ENCODE measurements at regions not wholly inside any gene's neighbourhood (a gene's known extent, or its start where the extent isn't known, plus 50 kb on each side); places are given as distances from the start of the nearest gene placed in this dataset.
"Not testable (repeated sequence)": the region's sequence is repeated elsewhere in the genome, so short reads cannot be mapped to it uniquely, and the experiment has no call there.

DNA sequence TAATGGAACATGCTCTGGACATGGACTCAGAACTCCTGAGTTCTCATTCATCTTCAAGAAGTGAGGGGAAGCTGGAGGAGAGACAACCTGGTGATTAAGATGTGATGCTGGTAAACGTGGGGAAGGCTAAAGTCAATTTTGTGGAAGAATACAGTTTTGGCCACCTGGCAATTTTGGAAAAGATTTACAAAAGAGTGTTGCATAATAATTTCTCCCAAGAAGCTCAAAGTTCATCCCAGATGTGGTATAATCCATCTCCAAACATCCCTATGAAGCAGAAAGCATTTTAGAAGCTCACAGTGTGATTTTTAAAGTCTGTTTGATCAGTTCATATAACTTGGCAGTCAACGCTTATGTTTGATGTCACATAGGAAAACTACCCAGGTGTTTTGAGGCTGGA, 208.7 kb downstream of the LMX1A start:
- DNase-seq: no peak

DNA sequence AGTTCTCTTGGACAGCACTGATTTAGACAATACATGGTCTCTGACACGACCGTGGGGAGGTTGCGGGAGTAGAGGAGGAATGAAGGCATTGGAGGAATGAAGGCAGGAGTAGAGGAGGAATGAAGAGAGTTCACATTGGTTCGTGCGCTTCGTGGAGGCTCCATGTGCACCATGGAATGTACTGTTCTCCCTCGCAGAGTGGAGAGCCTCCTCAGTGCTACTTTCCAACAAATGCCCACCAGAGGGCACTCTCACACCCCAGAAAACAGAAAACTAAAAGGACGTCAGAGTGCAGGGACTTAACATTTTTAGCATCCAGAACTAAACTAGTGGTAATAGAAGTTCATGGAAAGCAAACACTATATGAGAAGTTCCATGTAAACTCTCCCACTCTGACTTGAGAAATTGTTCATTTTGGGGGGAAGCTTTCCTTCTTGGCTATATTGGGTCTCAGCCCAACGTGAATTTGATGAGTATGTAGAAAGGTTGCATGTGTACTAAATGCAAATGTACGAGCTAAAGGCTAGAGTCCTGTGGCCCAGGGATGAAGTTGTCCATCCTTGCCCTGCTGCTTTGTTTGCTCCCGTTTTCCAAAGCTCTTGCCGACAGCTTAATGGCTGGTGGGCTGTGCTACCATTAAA, 211.6 kb downstream of the LMX1A start:
- peak; percentile 25 for DNase-seq

DNA sequence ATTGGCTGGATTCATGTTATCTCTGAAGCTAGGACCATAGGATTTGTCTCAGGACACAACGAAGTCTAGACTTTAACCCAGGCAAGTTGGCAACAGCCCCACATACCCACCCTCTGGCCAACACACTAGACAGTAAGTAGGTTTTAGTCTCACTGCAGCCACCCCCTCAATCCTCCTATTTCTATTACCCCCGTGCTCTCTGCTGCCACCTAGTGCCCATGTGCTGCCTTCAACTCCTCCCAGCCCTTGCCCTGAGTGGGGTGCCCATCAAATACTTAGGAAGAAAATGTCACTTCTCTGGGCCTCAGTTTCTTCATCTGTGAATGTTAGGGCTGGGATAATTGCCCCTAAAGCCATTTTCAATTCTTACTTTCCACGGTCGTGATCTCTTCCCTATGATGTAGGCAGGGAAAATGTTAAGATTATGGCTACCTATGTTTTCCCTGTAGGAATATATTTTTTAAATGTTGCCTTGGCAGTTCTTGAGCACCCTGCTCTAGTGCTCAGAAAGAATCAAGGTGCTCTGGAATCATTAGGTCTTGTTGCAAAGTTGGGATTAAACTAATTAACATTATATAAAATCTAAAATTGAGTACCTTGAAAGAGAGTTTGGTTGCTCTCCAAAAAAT, 213.0 kb downstream of the LMX1A start:
- DNase-seq: peak; percentile 3

DNA sequence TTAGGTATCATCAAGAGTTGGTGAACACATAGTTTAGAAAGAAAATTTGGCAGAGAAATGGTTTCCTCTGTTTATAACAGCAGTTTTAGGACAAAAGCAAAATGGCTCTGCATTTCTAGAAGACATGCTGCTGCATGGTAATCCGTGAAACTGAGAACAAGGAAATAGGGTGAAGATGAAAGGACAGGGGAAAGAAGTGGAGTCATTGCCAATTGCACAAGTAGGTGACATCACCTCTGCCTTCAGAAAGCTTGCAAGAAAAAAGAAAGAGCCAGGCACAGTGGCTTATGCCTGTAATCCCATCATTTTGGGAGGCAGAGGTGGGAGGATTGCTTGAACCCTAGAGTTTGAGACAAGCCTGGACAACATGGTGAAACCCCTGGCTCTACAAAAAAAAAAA, 217.6 kb downstream of the LMX1A start:
- DNase-seq: no peak

DNA sequence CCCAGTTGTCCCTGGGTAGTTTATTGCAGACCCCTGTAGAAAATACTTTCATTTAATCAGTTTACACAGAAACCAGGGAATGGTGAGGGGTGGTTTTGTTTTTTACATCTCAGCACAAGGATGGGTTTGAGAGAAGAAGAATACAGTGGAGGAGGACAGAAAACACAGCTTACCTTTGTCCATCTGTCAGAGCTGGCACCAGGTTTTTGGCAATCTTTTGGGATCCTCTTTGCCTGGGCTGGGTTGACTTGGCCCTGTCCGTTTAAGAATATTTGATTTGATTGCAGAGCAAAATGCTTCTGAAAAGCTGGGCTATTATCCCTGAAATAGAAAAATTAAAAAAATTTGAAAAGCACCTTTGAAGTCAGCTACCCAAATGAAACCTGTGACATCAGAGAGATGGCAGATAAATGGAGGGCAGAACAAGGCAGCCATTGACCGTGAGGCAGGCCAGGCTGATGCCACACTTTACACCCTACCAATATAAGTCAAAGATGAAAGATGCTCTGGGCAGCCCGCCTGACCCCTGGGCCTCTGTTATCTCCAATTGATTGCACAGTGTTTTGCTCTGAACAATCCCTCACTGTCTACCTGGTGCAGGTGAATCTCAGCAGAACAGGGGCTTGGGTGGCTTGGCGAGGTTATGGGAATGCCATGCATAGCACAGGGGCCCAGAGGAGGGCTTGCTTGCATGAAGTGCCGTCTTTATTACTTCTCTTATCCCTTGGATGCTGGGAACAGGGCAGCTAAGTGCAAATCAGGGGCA, 218.8 kb downstream of the LMX1A start:
- DNase-seq: no peak

DNA sequence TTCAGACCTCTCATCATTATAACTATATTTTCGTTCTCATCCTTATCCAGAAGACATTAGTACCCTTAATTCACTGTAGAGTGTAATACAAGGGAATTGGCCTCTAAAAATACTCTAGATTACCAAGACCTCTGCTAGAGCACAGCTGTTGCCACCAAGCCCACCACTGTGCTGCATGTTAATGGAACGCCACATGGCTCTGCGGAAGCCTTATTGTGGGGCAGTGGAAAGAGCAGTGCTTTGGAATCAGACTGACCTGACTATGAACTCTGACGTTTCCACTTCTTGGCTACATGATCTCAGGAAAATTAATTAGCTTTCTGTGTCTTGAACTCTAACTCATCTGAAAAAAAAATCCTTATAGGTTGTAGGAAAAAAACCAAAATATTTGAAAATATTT, 222.1 kb downstream of the LMX1A start:
- no peak for DNase-seq

DNA sequence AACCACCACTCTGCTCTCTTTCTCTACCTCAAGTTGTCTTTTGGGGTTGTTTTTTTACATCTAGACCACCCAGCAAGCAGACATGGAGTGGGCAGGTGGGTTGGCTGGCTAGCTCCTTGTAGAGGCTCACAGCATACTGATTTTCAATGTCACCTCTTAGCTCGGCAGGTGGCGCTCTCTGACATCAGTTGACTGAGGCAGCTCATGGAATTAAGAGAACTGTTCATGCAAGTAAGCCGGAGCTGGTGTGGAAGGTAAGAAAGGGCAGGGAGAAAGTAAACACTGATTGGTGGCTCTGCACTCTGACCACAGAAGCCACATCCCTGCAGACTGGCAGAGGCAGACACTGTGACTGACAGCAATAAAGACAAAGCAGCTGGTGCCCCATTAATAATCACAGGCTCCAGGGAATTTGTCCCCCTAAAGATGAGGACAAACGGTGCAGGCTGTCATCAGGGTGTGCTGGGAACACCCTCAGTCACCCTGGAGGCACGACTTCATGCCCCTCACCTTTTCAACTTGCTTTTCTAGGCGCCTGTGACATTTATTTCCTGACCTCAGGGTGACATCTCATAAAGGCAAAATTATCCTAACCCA, 226.8 kb downstream of the LMX1A start:
- no peak for DNase-seq

DNA sequence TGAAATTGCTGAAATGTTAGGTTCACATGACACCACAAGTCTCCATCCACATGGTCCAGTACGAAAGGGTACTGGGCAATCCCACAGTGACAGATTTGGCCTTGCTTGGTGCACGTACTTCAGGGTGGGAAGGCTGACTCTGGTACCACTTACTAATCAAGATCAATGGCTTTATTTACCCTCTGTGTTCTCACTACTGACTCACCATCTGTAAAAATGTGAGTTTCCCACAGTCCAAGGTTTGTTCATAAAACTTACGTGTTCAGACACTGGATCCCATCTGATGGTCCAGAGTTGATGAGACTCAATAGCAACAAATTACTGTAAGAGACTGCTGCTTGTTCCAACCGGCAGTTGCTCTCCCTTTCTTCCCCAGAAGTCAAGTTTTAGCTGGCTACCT, 231.7 kb downstream of the LMX1A start:
- no peak for DNase-seq

DNA sequence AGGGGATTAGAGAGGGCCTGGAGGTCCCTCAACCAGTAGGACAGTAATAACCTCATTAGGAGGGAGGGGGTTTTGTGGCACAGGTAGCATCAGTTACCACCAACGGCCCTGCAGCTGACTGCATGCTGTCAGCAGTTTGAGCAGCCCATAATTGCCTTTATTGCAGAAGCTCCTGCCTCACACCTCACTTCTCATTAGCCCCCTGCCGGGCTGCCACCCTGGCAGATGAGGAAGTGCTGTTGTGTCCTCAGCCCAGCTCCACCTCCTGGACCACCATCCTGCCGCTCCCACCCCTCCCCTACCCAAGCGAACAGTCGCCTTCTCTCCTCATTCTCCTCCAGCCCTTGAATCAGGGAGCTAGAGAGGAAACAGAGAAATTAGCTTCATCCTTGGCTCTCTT, 237.4 kb downstream of the LMX1A start:
- DNase-seq: no peak

DNA sequence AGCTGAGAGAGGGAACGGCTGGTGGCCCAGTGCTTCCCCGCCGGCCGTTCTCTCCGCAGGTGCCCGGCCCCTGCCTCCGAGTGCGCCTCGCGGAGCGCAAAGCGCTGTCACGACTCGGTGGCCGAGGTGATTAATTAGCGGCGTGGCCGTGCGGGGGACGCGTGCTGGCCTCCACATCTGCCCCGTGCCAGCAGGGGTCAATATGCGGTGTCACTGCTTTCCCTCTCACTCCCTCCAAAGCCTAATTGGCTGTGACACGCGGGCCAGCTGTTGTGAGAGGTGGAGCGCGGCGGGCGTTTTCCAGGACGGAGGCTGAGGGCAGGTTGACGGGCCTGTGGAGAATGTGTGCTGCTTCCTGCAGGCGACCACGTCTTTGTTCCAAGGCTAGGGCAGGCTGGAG, 239.0 kb downstream of the LMX1A start:
- DNase-seq: no peak

DNA sequence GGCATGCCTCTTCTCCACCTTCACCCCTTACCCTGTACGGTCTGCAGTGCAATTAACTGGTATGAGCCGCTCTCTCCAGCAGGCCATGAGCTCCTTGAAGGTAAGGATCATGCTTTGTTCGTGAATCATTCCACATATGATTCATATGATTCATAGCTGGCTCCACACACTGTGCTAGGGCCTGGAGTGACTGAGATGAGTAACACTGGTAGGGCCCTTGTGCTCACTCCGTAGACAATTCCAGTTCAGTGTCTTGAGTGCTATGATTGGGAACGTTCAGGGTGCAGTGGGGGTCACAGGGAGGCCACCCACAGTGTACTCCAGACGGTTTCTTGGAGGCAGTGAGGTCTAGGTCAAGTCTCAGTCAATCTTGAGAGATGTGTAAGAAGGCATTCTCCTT, 239.8 kb downstream of the LMX1A start:
- DNase-seq: no peak

DNA sequence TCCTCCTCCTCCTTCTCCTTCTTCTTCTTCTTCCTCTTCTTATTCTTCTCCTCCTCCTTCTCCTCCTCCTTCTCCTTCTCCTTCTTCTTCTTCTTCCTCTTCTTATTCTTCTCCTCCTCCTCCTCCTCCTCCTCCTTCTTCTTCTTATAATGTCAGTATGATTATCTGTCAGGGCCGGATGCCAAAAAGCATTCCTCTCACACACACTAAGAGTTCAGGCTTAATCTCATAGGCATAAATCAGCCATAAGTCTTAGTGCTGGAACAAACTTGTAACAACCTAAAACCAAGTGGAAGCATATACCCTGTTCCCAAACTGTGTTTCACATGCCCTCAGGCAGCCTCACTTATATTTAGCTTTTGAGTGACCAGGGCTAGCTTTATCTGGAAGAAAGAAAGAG, 240.3 kb downstream of the LMX1A start:
- DNase-seq: no peak

DNA sequence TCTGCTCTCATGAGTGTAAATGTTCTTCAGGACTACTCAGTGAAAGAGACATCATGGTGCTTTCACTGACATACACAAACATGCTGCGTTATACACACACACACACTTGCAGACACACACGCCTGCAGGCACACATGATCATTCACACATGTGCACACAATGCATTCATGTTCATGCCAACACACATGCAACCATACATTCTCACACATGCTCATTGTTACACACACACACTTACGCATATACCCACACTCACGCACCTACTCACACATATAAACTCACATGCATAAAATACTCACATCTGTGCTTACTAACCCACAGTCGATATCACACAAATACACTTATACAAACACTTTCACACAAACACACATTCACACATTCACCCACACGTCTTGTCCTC, 241.6 kb downstream of the LMX1A start:
- no peak for DNase-seq

DNA sequence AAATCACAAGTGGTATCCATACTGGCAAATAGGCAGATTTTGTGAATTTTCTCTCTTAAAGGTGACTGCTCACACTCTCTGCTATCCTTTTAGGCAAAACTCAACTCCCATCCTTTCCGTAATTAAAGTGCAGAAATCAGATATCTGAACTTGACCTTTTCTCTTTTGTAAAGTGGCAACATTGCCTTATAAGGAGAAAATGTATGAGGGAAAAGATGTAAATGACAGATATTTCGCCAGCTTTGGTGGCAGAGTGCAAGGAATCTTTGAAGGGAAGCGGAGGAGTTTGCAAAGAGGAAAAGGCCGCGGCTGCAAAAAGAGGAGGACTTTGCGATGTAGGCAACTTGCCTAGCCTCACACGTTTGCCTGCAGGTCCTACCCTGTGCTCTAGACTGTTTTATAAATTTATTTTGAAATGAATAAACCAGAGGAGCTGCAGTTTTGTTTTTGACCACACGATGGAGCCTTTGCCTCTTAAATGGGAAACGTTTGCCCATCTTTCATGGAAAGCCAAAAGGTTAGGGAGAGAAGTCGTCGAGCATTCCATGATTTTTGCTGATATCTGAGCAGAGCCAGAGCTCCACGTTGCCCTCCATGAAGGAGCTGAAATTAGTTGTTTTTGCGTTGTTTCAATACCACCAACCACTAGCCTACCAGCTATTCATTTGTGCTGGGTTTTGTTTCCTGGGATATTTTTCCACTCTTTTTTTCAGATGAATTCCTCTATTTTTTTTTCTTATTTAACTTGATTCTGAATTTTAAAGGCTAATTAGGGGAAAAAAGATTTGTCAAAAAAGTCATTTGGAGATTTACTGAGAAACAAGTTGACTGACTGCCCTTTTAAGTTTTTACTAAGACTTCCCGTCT, 242.3 kb downstream of the LMX1A start:
- no peak for DNase-seq

DNA sequence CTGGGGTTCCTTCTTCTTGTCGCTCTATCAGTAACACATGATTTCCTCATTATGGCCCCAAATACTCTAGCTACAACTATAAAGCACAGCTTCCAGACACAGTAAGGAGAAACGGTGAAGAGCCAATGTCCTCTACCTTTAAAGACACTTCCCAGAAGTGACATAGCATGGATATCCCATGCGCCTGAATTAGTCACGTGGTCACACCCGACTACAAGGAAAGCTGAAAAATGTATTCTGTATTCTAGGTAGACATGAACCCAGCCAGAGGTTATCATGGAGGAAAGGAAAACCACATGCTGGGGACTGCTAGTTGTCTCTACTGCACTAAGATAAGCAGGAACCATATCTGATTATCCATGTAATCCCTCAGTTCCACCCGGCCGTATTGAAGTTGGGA, 244.3 kb downstream of the LMX1A start:
- DNase-seq: no peak

DNA sequence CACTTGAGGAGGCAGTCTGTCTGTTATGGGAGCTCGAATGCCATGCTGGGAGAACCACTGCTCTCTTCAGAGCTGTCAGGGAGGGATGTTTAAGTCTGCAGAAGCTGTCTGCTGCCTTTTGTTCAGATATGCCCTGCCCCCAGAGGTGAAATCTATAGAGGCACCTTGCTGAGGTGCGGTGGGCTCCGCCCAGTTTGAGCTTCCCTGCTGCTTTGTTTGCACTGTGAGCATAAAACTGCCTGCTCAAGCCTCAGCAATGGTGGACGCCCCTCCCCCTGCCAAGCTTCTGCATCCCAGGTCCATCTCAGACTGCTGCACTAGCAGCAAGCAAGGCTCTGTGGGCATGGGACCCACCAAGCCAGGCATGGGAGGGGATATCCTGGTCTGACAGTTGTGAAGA, 247.5 kb downstream of the LMX1A start:
- no peak for DNase-seq

DNA sequence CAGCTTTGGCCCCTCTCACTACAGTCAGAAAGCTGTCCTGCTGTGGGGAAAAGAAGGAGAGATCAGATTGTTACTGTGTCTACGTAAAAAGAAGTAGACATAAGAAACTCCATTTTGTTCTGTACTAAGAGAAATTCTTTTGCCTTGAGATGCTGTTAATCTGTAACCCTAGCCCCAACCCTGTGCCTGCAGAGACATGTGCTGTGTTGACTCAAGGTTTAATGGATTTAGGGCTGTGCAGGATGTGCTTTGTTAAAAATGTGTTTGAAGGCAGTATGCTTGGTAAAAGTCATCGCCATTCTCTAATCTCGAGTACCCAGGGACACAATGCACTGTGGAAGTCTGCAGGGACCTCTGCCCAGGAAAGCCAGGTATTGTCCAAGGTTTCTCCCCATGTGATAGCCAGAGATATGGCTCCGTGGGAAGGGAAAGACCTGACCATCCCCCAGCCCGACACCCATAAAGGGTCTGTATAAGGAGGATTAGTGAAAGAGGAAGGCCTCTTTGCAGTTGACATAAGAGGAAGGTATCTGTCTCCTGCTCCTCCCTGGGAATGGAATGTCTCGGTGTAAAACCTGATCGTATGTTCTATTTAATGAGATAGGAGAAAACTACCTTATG, 263.9 kb downstream of the LMX1A start:
- DNase-seq: not testable (repeated sequence)

DNA sequence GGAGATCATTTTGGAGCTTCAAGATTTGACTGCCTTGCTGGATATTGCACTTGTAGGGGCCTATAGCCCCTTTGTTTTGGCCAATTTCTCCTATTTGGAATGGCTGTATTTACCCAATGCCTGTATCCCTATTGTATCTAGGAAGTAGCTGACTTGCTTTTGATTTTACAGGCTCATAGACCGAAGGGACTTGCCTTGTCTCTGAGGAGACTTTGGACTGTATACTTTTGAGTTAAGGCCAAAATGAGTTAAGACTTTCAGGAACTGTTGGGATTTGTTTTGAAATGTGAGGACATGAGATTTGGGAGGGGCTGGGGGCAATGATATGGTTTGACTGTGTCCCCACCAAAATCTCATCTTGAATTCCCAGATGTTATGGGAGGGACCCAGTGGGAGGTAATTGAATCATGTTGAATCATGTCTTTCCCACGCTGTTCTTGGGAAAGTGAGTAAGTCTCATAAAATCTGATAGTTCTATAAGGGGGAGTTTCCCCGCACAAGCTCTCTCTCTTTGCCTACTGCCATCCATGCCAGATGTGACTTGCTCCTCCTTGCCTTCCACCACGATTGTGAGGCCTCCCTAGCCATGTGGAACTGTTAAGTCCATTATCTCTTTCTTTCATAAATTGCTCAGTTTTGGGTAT, 276.1 kb downstream of the LMX1A start:
- DNase-seq: no peak

DNA sequence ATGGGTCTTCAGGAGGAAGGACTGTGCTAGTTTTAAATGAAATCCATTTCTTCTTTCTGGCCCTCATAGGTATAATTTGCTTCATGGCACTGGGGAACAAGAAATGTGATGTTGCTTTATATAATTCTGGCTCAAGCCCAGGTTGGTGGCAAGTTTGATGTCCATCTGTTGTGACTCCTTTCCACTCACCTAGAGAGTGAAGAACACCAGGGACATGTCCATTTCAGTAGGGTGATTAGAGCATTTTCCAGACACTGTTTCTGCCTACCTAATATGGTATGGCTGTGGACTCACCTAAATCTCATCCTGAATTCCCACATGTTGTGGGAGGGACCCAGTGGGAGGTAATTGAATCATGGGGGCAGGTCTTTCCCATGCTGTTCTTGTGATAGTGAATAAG, 278.1 kb downstream of the LMX1A start:
- DNase-seq: no peak

DNA sequence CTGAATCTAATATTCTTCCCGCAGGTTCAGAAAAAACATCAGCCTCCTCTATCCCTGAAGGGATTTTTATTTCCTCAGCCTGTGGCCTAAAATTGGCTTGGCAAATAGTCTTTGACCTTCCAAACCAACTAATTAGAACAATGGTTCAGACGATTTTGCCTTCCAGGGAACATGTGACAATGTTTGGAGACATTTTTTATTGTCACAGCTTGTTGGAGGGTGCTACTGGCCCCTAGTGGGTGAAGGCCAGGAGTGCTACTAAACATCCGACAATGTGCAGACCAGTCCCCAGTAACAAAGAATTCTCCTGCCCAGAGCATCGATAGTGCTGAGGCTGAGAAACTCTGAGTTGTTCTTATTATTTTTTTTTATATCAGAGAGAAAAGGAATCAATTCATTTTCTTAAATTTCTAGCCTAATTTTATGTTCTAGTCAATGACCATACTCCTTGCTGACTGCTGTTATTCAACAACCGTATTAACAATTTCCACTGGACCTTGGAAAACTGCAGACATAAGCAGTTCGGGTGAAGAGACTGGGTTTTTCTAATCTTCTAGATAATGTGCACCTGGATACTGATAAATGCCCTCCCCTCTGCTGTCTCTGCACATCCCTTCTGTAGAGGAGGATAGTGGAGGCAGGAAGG, 280.7 kb downstream of the LMX1A start:
- no peak for DNase-seq

DNA sequence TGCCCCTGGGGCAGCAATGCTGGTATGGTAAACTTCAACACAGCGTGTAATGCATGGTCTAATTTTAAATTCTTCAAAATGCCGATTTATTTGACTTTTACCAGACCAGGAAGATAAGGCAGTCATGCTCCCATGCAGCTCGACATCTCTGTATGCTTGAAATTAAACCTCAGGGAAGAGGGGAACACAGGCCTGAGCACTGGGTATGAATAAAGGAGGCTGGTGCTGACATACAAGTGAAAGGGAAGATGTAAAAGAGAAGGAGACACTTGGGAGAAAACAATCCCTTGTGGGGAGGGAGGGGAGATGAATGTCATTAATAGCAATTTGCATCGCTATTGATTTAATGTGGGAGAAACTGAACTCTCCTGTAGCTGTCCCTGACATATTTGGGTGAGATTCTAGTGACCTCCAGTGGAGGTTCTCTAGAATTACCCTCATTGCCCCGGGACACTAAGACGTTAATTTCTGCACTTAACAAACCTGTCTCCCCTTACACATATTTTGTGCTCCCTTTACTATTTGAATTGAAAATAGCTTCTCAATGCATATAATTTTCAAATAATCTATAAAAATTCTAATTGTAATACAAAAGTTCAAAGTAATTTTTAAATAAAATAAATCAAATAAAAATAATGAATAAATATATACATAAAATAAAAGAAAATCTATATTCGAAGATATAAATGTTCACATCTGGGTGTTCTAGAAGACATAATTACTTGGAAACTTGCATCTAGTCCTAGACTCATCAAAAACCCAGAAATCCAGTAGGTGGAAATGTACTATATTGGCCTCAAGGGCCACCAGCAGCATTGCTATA, 283.1 kb downstream of the LMX1A start:
- no peak for DNase-seq
